Liver (tissue), 3 donors: ENCODE measurements at regions not wholly inside any gene's neighbourhood (a gene's known extent, or its start where the extent isn't known, plus 50 kb on each side); places are given as distances from the start of the nearest gene placed in this dataset.

Experiments used
- ATF3 ChIP-seq: IDR thresholded peaks from 2 replicates; pipeline ENCODE4 v1.6.1; 2016; ENCODE audit warnings: antibody characterized with exemption
- CTCF ChIP-seq: fragments of 150-350 bp; IDR thresholded peaks from 2 replicates; pipeline ENCODE4 v1.5.1; 2017; ENCODE audit warnings: improper control_type of control experiment, low read depth, low read length; ENCODE audit not compliant: missing input control
- EGR1 ChIP-seq, 2 donors: IDR thresholded peaks; 2 replicates each; pipeline ENCODE4 v1.6.1; 2016 to 2018; ENCODE audit warnings: antibody characterized with exemption in 2 of 2, low read depth in 2 of 2
- JUND ChIP-seq, 2 donors: IDR thresholded peaks; 2 replicates each; pipeline ENCODE4 v1.6.1; 2016; ENCODE audit warnings: antibody characterized with exemption in 2 of 2
- RAD21 ChIP-seq, 2 donors: IDR thresholded peaks; 2 replicates each; pipeline ENCODE4 v1.6.1; 2016; ENCODE audit warnings: antibody characterized with exemption in 2 of 2, mild to moderate bottlenecking in 2 of 2
- REST ChIP-seq: IDR thresholded peaks from 2 replicates; pipeline ENCODE4 v1.6.1; 2016; ENCODE audit warnings: antibody characterized with exemption, mild to moderate bottlenecking
- TAF1 ChIP-seq: conservative IDR thresholded peaks from 2 replicates; pipeline ENCODE4 v1.6.1; 2016; ENCODE audit warnings: antibody characterized with exemption, mild to moderate bottlenecking
- ZBTB33 ChIP-seq: IDR thresholded peaks from 2 replicates; pipeline ENCODE4 v1.6.1; 2016; ENCODE audit warnings: antibody characterized with exemption
- donor health status: healthy.
- donor health status: healthy.

- no peak for TF ChIP-seq CTCF
- no peak for TF ChIP-seq ZBTB33
- TF ChIP-seq ATF3 = no peak
- no peak for TF ChIP-seq TAF1
- TF ChIP-seq RAD21 (IDR thresholded peaks at IDR 0.05) = no peak
- TF ChIP-seq REST = no peak
- TF ChIP-seq EGR1 (IDR thresholded peaks at IDR 0.05; ENCODE audit: low read depth in 2 of 2) = no peak
- no peak for TF ChIP-seq JUND (IDR thresholded peaks at IDR 0.05)
These were observed 646.7 kb upstream of the FOXG1 start for GRCh38 chr14:28119849-28120248.
